Loucy (cell line): ENCODE measurements at regions not wholly inside any gene's neighbourhood (a gene's known extent, or its start where the extent isn't known, plus 50 kb on each side); places are given as distances from the start of the nearest gene placed in this dataset.

ENCODE experiments used
- H2AFZ ChIP-seq: fragments of 200-600 bp; sonication (generic); 2 replicates; pipeline ENCODE4 v1.6.0; 2016; ENCODE audit warnings: antibody characterized with exemption, mild to moderate bottlenecking, low read length, moderate library complexity
- H3F3A ChIP-seq: fragments of 200-600 bp; 2 replicates; pipeline ENCODE4 v1.6.0; 2016; ENCODE audit warnings: antibody characterized with exemption, low read depth, mild to moderate bottlenecking
- H3K27me3 ChIP-seq: fragments of 200-600 bp; sonication (generic); 2 replicates; pipeline ENCODE4 v1.6.1; 2014; ENCODE audit warnings: low read length, mild to moderate bottlenecking; ENCODE audit not compliant: insufficient read depth, poor library complexity, severe bottlenecking
- H3K36me3 ChIP-seq: fragments of 200-600 bp; sonication (generic); 2 replicates; pipeline ENCODE4 v1.6.1; 2016; ENCODE audit warnings: low read length; ENCODE audit not compliant: insufficient read depth
- H3K4me1 ChIP-seq: fragments of 200-600 bp; sonication (generic); 2 replicates; pipeline ENCODE4 v1.5.1; 2014; ENCODE audit warnings: low read length, mild to moderate bottlenecking; ENCODE audit not compliant: insufficient read depth, poor library complexity, severe bottlenecking
- H3K4me2 ChIP-seq: fragments of 200-600 bp; sonication (generic); 2 replicates; pipeline ENCODE4 v1.6.0; 2014; ENCODE audit warnings: antibody characterized with exemption, low read length, low read depth, mild to moderate bottlenecking; ENCODE audit not compliant: poor library complexity, severe bottlenecking
- H3K4me3 ChIP-seq: fragments of 200-600 bp; sonication (generic); 2 replicates; pipeline ENCODE4 v1.5.1; 2014; ENCODE audit warnings: low read length, mild to moderate bottlenecking, mixed read lengths; ENCODE audit not compliant: poor library complexity, severe bottlenecking
- H3K79me2 ChIP-seq: fragments of 200-600 bp; sonication (generic); 2 replicates; pipeline ENCODE4 v1.6.1; 2014; ENCODE audit warnings: low read length; ENCODE audit not compliant: insufficient read depth
- H3K9ac ChIP-seq: fragments of 200-600 bp; sonication (generic); 2 replicates; pipeline ENCODE4 v1.6.0; 2014; ENCODE audit warnings: mild to moderate bottlenecking, low read depth, low read length, moderate library complexity; ENCODE audit not compliant: poor library complexity, severe bottlenecking
- H3K9me2 ChIP-seq: fragments of 200-600 bp; sonication (generic); replicated peaks from 2 replicates; pipeline ENCODE4 v1.6.1; 2016; ENCODE audit warnings: low read depth, low read length, mixed read lengths
- H3K9me3 ChIP-seq: fragments of 200-600 bp; sonication (generic); 2 replicates; pipeline ENCODE4 v1.6.1; 2014; ENCODE audit warnings: mild to moderate bottlenecking, antibody characterized with exemption, low read length, low read depth; ENCODE audit not compliant: insufficient read depth
- H4K20me1 ChIP-seq: fragments of 200-600 bp; sonication (generic); 2 replicates; pipeline ENCODE4 v1.6.0; 2014; ENCODE audit warnings: antibody characterized with exemption, low read length, mild to moderate bottlenecking; ENCODE audit not compliant: insufficient read depth, poor library complexity, severe bottlenecking
- EZH2phosphoT487 ChIP-seq: fragments of 200-600 bp; IDR thresholded peaks from 2 replicates; pipeline ENCODE4 v1.6.1; 2018; ENCODE audit warnings: antibody characterized with exemption, mild to moderate bottlenecking, moderate library complexity, borderline replicate concordance
- TF ChIP-seq, protein P1 (sequence below): fragments of 200-600 bp; sonication (generic); conservative IDR thresholded peaks from 2 replicates; pipeline ENCODE4 v1.5.1; 2014; ENCODE audit warnings: mild to moderate bottlenecking, antibody characterized with exemption, low read length

DNA sequence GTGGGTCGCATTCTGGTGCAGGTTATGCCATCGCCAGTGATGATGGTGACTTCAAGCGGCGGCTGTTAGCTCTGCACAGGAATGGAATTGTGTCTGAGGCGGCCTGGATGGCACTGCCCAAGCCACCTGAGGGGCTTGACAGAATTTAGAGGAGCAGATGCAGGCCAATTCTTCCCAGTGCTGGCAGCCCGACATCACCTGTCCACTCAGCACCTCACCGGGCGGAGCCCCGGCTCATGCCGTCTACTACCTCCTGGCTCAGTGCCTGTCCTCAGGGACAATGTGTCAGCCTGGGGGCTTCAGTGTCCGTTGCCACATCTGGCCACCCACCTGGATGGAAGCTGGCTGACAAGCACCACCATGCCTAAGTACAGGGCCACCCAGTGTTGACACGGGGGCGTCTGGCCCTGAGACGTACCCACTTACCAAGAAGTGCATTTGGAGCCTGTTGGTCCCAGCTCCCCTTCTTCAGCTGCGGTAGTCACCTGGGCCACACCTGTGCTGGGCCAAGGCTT lies 420.5 kb upstream of the MKI67 start:
- no peaks in the 10 kb centered on the region for H3K9me2 ChIP-seq
- no peak for TF ChIP-seq EZH2phosphoT487
- TF ChIP-seq, protein P1, sequence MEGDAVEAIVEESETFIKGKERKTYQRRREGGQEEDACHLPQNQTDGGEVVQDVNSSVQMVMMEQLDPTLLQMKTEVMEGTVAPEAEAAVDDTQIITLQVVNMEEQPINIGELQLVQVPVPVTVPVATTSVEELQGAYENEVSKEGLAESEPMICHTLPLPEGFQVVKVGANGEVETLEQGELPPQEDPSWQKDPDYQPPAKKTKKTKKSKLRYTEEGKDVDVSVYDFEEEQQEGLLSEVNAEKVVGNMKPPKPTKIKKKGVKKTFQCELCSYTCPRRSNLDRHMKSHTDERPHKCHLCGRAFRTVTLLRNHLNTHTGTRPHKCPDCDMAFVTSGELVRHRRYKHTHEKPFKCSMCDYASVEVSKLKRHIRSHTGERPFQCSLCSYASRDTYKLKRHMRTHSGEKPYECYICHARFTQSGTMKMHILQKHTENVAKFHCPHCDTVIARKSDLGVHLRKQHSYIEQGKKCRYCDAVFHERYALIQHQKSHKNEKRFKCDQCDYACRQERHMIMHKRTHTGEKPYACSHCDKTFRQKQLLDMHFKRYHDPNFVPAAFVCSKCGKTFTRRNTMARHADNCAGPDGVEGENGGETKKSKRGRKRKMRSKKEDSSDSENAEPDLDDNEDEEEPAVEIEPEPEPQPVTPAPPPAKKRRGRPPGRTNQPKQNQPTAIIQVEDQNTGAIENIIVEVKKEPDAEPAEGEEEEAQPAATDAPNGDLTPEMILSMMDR: no peak

DNA sequence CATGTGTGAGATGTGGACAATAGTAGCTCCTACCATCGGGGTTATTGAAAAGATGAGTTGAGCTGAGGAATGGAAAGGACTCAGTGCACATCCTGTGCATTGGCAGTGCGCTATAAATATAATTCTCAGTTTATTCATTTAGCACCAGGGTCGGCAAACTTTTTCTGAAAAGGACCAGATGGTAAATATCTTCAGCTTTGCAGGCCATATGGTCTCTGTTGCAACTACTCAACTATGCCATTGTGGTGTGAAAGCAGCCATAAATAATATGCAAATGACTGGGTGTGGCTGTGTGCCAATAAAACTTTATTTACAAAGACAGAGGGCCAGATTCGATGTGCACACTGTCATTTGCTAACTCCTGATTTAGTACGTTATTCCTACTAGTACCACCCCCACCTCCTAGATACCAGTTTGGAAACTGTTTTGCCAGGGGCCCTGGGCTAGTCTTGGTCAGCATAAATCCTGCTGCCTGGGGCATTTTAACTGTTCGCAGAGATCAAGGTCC lies 422.9 kb upstream of the MKI67 start:
- H4K20me1 ChIP-seq: no peaks in the 10 kb centered on the region
- no peaks in the 10 kb centered on the region for H3K79me2 ChIP-seq
- no peaks in the 10 kb centered on the region for H3K36me3 ChIP-seq
- TF ChIP-seq, protein P1: no peak
- no peak for TF ChIP-seq EZH2phosphoT487
- H3K9me2 ChIP-seq: no peaks in the 10 kb centered on the region
- H3K27me3 ChIP-seq: no peaks in the 10 kb centered on the region
- no peaks in the 10 kb centered on the region; the same call in 1 of the 2 replicates for H3K9me3 ChIP-seq
- no peak overlapping the region for H3K9ac ChIP-seq
- no peaks in the 10 kb centered on the region for H3F3A ChIP-seq
- H3K4me1 ChIP-seq: no peaks in the 10 kb centered on the region
- no peak overlapping the region for H2AFZ ChIP-seq
- no peak overlapping the region for H3K4me3 ChIP-seq
- no peak overlapping the region for H3K4me2 ChIP-seq

More for the DNA sequence above, 420.5 kb upstream of the MKI67 start:
- H4K20me1 ChIP-seq: no peaks in the 10 kb centered on the region
- H3K27me3 ChIP-seq: no peaks in the 10 kb centered on the region
- H3K79me2 ChIP-seq: no peaks in the 10 kb centered on the region
- no peak overlapping the region for H2AFZ ChIP-seq
- no peaks in the 10 kb centered on the region for H3K4me1 ChIP-seq
- H3F3A ChIP-seq: no peaks in the 10 kb centered on the region
- H3K4me3 ChIP-seq: no peak overlapping the region
- no peaks in the 10 kb centered on the region; the same call in 1 of the 2 replicates for H3K9me3 ChIP-seq
- H3K36me3 ChIP-seq: no peaks in the 10 kb centered on the region
- no peak overlapping the region for H3K9ac ChIP-seq
- H3K4me2 ChIP-seq: no peak overlapping the region

DNA sequence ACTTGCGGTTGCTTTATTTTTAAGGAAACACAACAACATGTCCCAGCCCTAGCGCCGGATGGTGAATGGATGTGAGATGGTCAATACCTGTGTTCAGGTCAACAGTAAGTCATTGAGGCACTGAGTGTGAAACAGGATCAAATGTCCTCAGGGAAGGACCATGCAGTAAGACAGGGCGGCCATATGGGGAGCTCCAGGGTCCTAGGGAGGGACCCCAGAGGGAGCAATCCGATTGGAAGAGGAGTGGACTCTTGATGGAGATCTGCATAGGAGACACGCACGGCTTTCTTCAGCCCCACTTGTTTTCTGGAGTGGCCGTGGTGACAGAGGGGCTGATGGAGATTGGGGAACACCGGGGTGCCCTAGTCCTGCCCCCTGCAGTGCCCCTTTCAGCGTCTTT lies 423.8 kb upstream of the MKI67 start:
- Histone ChIP-seq H3F3A (no peaks in the 10 kb centered on the region), H3K9me2 (no peaks in the 10 kb centered on the region), H3K9me3 (no peaks in the 10 kb centered on the region; the same call in 1 of the 2 replicates)

More for the DNA sequence above, 423.8 kb upstream of the MKI67 start:
- Histone ChIP-seq H3K27me3 (no peaks in the 10 kb centered on the region), H2AFZ (no peak overlapping the region), H3K36me3 (no peaks in the 10 kb centered on the region), H4K20me1 (no peaks in the 10 kb centered on the region), H3K9ac (no peak overlapping the region), H3K4me3 (no peak overlapping the region), H3K79me2 (no peaks in the 10 kb centered on the region), H3K4me1 (no peaks in the 10 kb centered on the region), H3K4me2 (no peak overlapping the region)
- TF ChIP-seq EZH2phosphoT487: no peak
- TF ChIP-seq, protein P1: no peak
